HEK293T (cell line): ENCODE measurements at regions not wholly inside any gene's neighbourhood (a gene's known extent, or its start where the extent isn't known, plus 50 kb on each side); places are given as distances from the start of the nearest gene placed in this dataset.

Source experiments
- CTCF ChIA-PET: fragments of 350-600 bp; formaldehyde crosslinking; extraction: SDS; loops from one replicate; lab custom pipeline; 2021; ENCODE audit warnings: antibody characterized with exemption, inconsistent platforms; lab: Yijun Ruan, JAX
- POLR2A ChIA-PET: fragments of 350-600 bp; formaldehyde crosslinking; extraction: SDS; loops from one replicate; lab custom pipeline; 2020; ENCODE audit warnings: antibody characterized with exemption, inconsistent platforms; lab: Yijun Ruan, JAX
- DNase-seq: peaks from one replicate; pipeline ENCODE4 v3.0.0; 2012; ENCODE audit warnings: mixed read lengths; ENCODE audit errors: extremely low spot score
- ARNT ChIP-seq: fragments of 450-650 bp; IDR thresholded peaks from 2 replicates; pipeline ENCODE4 v1.6.1; 2017; ENCODE audit warnings: mild to moderate bottlenecking
- BHLHE40 ChIP-seq: fragments of 450-650 bp; IDR thresholded peaks from 2 replicates; pipeline ENCODE4 v1.6.1; 2016; ENCODE audit warnings: mild to moderate bottlenecking, moderate library complexity, borderline replicate concordance
- CTBP1 ChIP-seq: fragments of 450-650 bp; IDR thresholded peaks from 2 replicates; pipeline ENCODE4 v1.6.1; 2016; ENCODE audit warnings: borderline replicate concordance
- ELF4 ChIP-seq: fragments of 450-650 bp; IDR thresholded peaks from 2 replicates; pipeline ENCODE4 v1.6.1; 2017; ENCODE audit warnings: antibody characterized with exemption
- FOXA1 ChIP-seq: fragments of 450-650 bp; IDR thresholded peaks from 2 replicates; pipeline ENCODE4 v1.6.1; 2016; ENCODE audit warnings: mild to moderate bottlenecking
- FOXK2 ChIP-seq: fragments of 450-650 bp; IDR thresholded peaks from 2 replicates; pipeline ENCODE4 v1.6.1; 2016; ENCODE audit warnings: mild to moderate bottlenecking
- FOXM1 ChIP-seq: fragments of 450-650 bp; IDR thresholded peaks from 2 replicates; pipeline ENCODE4 v1.6.1; 2017; ENCODE audit warnings: mild to moderate bottlenecking, borderline replicate concordance
- HDGF ChIP-seq: fragments of 450-650 bp; IDR thresholded peaks from 2 replicates; pipeline ENCODE4 v1.6.1; 2017; ENCODE audit warnings: antibody characterized with exemption, borderline replicate concordance
- L3MBTL2 ChIP-seq: fragments of 450-650 bp; conservative IDR thresholded peaks from 2 replicates; pipeline ENCODE4 v1.6.1; 2016; ENCODE audit warnings: mild to moderate bottlenecking
- LEF1 ChIP-seq: fragments of 450-650 bp; IDR thresholded peaks from 2 replicates; pipeline ENCODE4 v1.6.1; 2017; ENCODE audit warnings: mild to moderate bottlenecking, borderline replicate concordance
- NFRKB ChIP-seq: fragments of 450-650 bp; IDR thresholded peaks from 2 replicates; pipeline ENCODE4 v1.6.1; 2016; ENCODE audit warnings: mild to moderate bottlenecking, moderate library complexity
- SP1 ChIP-seq: fragments of 450-650 bp; IDR thresholded peaks from 2 replicates; pipeline ENCODE4 v1.6.1; 2017
- SUZ12 ChIP-seq: fragments of 450-650 bp; IDR thresholded peaks from 2 replicates; pipeline ENCODE4 v1.6.1; 2016; ENCODE audit warnings: mild to moderate bottlenecking
- TARDBP ChIP-seq: fragments of 450-650 bp; IDR thresholded peaks from 2 replicates; pipeline ENCODE4 v1.6.1; 2016
- ZNF384 ChIP-seq: fragments of 450-650 bp; IDR thresholded peaks from 2 replicates; pipeline ENCODE4 v1.6.1; 2016
- TF ChIP-seq, protein P1 (sequence below): fragments of 450-650 bp; IDR thresholded peaks from 2 replicates; pipeline ENCODE4 v1.6.1; 2016

DNA sequence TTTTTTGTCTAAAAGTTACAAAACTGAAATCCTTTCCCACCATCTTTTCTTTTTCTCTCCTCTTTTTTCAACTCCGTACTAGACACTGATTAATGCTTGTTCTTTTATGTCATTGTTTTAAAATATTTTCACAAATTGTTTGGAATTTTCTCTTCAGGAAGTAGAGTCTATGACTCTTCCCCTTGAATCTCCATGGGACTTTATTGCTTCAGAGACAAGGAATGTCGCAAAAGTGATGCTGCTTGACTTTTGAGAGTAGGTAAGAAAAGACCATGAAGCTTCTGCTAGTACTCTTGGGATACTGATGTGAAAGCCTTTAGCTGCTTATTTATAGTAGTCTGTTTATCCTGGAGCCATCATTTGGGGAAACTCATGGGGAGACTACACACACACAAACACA lies 260.1 kb upstream of the SLC10A2 start:
- no peak for TF ChIP-seq CTBP1
- TF ChIP-seq LEF1: no peak
- TF ChIP-seq FOXA1: no peak
- no peak for TF ChIP-seq ELF4
- no peak for TF ChIP-seq HDGF
- TF ChIP-seq, protein P1, sequence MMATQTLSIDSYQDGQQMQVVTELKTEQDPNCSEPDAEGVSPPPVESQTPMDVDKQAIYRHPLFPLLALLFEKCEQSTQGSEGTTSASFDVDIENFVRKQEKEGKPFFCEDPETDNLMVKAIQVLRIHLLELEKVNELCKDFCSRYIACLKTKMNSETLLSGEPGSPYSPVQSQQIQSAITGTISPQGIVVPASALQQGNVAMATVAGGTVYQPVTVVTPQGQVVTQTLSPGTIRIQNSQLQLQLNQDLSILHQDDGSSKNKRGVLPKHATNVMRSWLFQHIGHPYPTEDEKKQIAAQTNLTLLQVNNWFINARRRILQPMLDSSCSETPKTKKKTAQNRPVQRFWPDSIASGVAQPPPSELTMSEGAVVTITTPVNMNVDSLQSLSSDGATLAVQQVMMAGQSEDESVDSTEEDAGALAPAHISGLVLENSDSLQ: no peak
- no peak for TF ChIP-seq ZNF384
- no peak for TF ChIP-seq BHLHE40
- no peak for TF ChIP-seq L3MBTL2
- no peak for TF ChIP-seq ARNT
- TF ChIP-seq SP1: no peak
- POLR2A ChIA-PET: no interaction called here
- DNase-seq: no peak
- CTCF ChIA-PET: no interaction called here

- POLR2A ChIA-PET: no interaction called here
- no peak for DNase-seq
- CTCF ChIA-PET: no interaction called here
- TF ChIP-seq BHLHE40 (no peak), FOXK2 (no peak), FOXA1 (no peak), LEF1 (no peak)
These were observed 259.5 kb upstream of the SLC10A2 start for GRCh38 chr13:103325672-103326071.

GRCh38 chr13:103324641-103325040 lies 258.4 kb upstream of the SLC10A2 start:
- DNase-seq: no peak
- CTCF ChIA-PET: no interaction called here
- TF ChIP-seq CTBP1 (no peak), L3MBTL2 (no peak)
- POLR2A ChIA-PET: no interaction called here

GRCh38 chr13:103315711-103316110 lies 249.5 kb upstream of the SLC10A2 start:
- DNase-seq: no peak
- ChIA-PET CTCF (no interaction called here), POLR2A (no interaction called here)
- no peak for TF ChIP-seq FOXK2
- no peak for TF ChIP-seq ARNT
- no peak for TF ChIP-seq ZNF384
- no peak for TF ChIP-seq SP1
- TF ChIP-seq, protein P1: no peak
- TF ChIP-seq ELF4: no peak
- TF ChIP-seq NFRKB: no peak
- no peak for TF ChIP-seq LEF1
- TF ChIP-seq TARDBP: no peak
- TF ChIP-seq CTBP1: no peak
- TF ChIP-seq BHLHE40: no peak
- no peak for TF ChIP-seq HDGF
- no peak for TF ChIP-seq FOXA1
- TF ChIP-seq SUZ12: no peak
- TF ChIP-seq FOXM1: no peak

DNA sequence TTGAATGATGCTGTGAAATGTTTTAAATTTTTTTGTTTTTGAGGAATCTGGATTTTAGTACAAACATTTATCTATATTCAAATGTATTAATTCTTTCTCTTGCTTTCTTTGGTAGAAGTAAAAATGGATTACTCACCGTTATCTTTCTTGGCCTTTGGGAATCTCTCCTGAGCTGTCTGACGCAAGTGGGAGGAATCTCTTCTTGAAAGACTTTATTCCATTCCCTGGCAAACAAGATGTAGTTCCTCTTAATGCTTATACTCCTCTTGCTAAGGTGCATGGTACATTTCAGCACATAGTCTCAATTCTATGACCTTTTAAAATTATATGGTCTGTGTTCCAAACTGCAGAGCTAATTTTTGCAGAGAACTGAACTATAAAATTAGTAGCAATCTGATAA lies 246.2 kb upstream of the SLC10A2 start:
- CTCF ChIA-PET: no interaction called here
- TF ChIP-seq FOXK2 (no peak), SUZ12 (no peak), CTBP1 (no peak), L3MBTL2 (no peak), ARNT (no peak), FOXA1 (no peak), ELF4 (no peak), HDGF (no peak), NFRKB (no peak), TARDBP (no peak)
- TF ChIP-seq, protein P1: no peak
- no peak for DNase-seq
- POLR2A ChIA-PET: no interaction called here

- TF ChIP-seq ZNF384: no peak
- TF ChIP-seq ELF4: no peak
- TF ChIP-seq TARDBP: no peak
- ChIA-PET CTCF (no interaction called here), POLR2A (no interaction called here)
- DNase-seq: no peak
These were observed 242.4 kb upstream of the SLC10A2 start for GRCh38 chr13:103308667-103309066.

DNA sequence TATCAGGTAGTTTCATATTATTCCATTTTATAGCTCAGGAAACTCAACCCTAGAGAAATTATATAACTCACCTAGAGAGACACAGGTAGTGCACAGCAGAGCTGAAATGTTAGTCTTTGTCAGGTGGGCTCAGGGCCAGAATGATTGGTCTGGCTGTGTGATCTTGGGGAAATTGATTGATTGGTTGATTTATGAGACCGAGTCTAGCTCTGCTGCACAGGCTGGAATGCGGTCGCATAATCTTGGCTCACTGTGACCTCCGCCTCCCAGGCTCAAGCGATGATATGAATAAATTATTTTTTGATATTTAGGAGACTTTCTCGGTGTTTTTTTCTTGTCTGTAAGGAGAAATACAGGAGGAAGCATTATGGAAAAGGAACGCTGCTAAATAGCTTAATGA lies 239.9 kb upstream of the SLC10A2 start:
- no peak for DNase-seq
- ChIA-PET CTCF (no interaction called here), POLR2A (no interaction called here)
- TF ChIP-seq BHLHE40: no peak
- TF ChIP-seq TARDBP: no peak
- TF ChIP-seq ARNT: no peak
- TF ChIP-seq SUZ12: no peak
- TF ChIP-seq HDGF: no peak
- TF ChIP-seq L3MBTL2: no peak
- TF ChIP-seq FOXK2: no peak
- no peak for TF ChIP-seq FOXA1
- TF ChIP-seq ZNF384: no peak
- TF ChIP-seq SP1: no peak
- no peak for TF ChIP-seq CTBP1
- no peak for TF ChIP-seq NFRKB
- no peak for TF ChIP-seq LEF1
- TF ChIP-seq FOXM1: no peak
- TF ChIP-seq, protein P1: no peak
- TF ChIP-seq ELF4: no peak
